Astrocyte of the cerebellum (primary cell): ENCODE measurements at regions not wholly inside any gene's neighbourhood (a gene's known extent, or its start where the extent isn't known, plus 50 kb on each side); places are given as distances from the start of the nearest gene placed in this dataset.

Source experiments
- DNase-seq: peaks from one replicate; pipeline ENCODE4 v3.0.0-alpha.2; 2011; ENCODE audit warnings: low read depth
- H3K4me3 ChIP-seq: 2 replicates; pipeline ENCODE4 v1.5.1; 2011; ENCODE audit warnings: mild to moderate bottlenecking, low read depth, low read length, moderate library complexity
- in situ Hi-C: cut with HindIII; loops from 2 replicates; pipeline ENCODE4 v1.10.0; 2017; ENCODE audit warnings: low sequenced_read_pairs
- TF ChIP-seq, protein P1 (sequence below): IDR thresholded peaks from 2 replicates; pipeline ENCODE4 v1.5.1; 2012; ENCODE audit warnings: low read length, low read depth, moderate library complexity, mild to moderate bottlenecking; ENCODE audit errors: missing control alignments

DNA sequence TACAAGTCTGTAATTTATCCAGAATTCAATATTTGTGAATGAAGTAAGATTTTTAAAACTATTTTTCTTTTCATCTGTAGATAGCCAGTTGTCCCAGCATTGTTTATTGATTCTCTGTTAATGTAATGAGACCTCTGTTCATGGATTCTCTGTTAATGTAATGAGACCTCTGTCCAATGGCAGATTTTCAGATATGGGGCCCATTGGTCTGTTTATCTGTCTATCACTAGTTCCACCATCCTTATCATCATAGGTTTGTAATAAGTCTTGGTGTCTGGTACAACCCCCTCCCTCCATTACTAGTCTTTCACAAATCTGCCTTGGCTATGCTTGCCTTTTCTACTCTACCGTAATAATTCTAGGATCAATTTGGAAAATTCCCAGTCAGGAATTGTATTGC lies 276.6 kb downstream of the ARHGAP12 start:
- no peak overlapping the region for H3K4me3 ChIP-seq
- TF ChIP-seq, protein P1, sequence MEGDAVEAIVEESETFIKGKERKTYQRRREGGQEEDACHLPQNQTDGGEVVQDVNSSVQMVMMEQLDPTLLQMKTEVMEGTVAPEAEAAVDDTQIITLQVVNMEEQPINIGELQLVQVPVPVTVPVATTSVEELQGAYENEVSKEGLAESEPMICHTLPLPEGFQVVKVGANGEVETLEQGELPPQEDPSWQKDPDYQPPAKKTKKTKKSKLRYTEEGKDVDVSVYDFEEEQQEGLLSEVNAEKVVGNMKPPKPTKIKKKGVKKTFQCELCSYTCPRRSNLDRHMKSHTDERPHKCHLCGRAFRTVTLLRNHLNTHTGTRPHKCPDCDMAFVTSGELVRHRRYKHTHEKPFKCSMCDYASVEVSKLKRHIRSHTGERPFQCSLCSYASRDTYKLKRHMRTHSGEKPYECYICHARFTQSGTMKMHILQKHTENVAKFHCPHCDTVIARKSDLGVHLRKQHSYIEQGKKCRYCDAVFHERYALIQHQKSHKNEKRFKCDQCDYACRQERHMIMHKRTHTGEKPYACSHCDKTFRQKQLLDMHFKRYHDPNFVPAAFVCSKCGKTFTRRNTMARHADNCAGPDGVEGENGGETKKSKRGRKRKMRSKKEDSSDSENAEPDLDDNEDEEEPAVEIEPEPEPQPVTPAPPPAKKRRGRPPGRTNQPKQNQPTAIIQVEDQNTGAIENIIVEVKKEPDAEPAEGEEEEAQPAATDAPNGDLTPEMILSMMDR = no peak
- in situ Hi-C loops = no loop called here
- no peak for DNase-seq

- in situ Hi-C loops = no loop called here
- TF ChIP-seq, protein P1 = no peak
- DNase-seq = peak; percentile 93
- no peak overlapping the region for H3K4me3 ChIP-seq
These were observed 278.6 kb downstream of the ARHGAP12 start for GRCh38 chr10:31650010-31650409.

- no peak overlapping the region for H3K4me3 ChIP-seq
- no peak for DNase-seq
- in situ Hi-C loops = no loop called here
- TF ChIP-seq, protein P1 = no peak
These were observed 279.7 kb downstream of the ARHGAP12 start for GRCh38 chr10:31648966-31649365.

GRCh38 chr10:31647861-31648260 lies 280.8 kb downstream of the ARHGAP12 start:
- no peak for DNase-seq
- in situ Hi-C loops = no loop called here
- TF ChIP-seq, protein P1 = no peak
- H3K4me3 ChIP-seq = no peak overlapping the region

- no peak for DNase-seq
- TF ChIP-seq, protein P1 = no peak
- in situ Hi-C loops = no loop called here
- no peak overlapping the region for H3K4me3 ChIP-seq
These were observed 282.1 kb downstream of the ARHGAP12 start for GRCh38 chr10:31646519-31646918.

DNA sequence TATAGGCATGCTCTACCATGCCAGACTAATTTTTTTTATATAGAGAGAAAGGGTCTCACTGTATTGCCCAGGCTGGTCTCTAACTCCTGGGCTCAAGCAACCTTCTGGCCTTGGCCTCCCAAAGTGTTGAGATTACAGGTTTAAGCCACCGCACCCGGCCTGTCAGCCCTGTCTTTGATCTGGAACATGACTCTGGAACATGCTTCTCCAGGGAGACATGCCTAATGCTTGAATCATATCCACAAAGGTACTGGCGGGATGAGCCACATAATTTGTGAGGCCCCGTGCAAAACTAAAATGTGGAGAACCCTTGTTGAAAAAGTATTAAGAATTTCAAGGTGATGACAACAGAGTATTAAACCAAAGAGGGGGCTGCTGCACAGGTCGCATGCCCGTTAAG lies 282.8 kb downstream of the ARHGAP12 start:
- DNase-seq = no peak
- TF ChIP-seq, protein P1 = no peak
- in situ Hi-C loops = no loop called here
- no peak overlapping the region for H3K4me3 ChIP-seq
